HepG2 (cell line): ENCODE measurements at regions not wholly inside any gene's neighbourhood (a gene's known extent, or its start where the extent isn't known, plus 50 kb on each side); places are given as distances from the start of the nearest gene placed in this dataset.

ENCODE experiments used
- ATAC-seq: fragments of 200-7000 bp; cut with Tn5 transposase; 3 replicates; pipeline ENCODE4 v1.9.1; 2020; ENCODE audit warnings: mild to moderate bottlenecking, moderate library complexity
- BruUV-seq: library from RNA; stranded (reverse); fragments of 400-500 nt; replicated peaks from 2 replicates; lab custom pipeline; 2021; lab: Mats Ljungman, UMichigan
- CTCF ChIA-PET: fragments of 300-600 bp; formaldehyde crosslinking; extraction: SDS; loops from one replicate; lab custom pipeline; 2021; ENCODE audit warnings: low total read pairs, inconsistent platforms, low intra/inter-chr PET ratio; lab: Yijun Ruan, JAX
- POLR2A ChIA-PET: fragments of 350-600 bp; sonication (Branson Sonifier 250); formaldehyde crosslinking; loops from one replicate; lab custom pipeline; 2020; ENCODE audit warnings: antibody characterized with exemption, inconsistent platforms; lab: Yijun Ruan, JAX
- DNase-seq: peaks from one replicate; pipeline ENCODE4 v3.0.0-alpha.2; 2015; ENCODE audit warnings: low spot score
- FAIRE-seq: peaks from 3 replicates; lab custom pipeline; 2011; peaks lifted over from hg19 to GRCh38; lab: Jason Lieb, UNC
- H2AFZ ChIP-seq: one replicate; pipeline ENCODE4 v1.6.1; 2011; ENCODE audit warnings: low read length, inconsistent platforms
- H3K27ac ChIP-seq: fragments of 300-600 bp; 3 replicates; pipeline ENCODE4 v1.8.0; 2011; ENCODE audit warnings: mixed run types, mild to moderate bottlenecking, mixed read lengths, low read length, inconsistent platforms; ENCODE audit not compliant: insufficient read depth; ENCODE audit errors: extremely low read length
- H3K27me3 ChIP-seq, 2 experiments: fragments of 200-600 bp in 1 of 2; 2 replicates in 1 of 2; 3 replicates in 1 of 2; pipeline versions ENCODE4 v1.6.0 to v1.8.0; 2011; ENCODE audit warnings: low read length in 2 of 2, mild to moderate bottlenecking in 2 of 2, moderate library complexity in 2 of 2, inconsistent platforms in 1 of 2; ENCODE audit not compliant: insufficient read depth in 2 of 2, control insufficient read depth in 1 of 2
- H3K36me3 ChIP-seq, 2 experiments: fragments of 200-600 bp in 1 of 2; replicated peaks in 1 of 2; 2 replicates in 1 of 2; 3 replicates in 1 of 2; pipeline versions ENCODE4 v1.5.1 to v1.8.0; 2011; ENCODE audit warnings: low read length in 2 of 2, inconsistent platforms in 1 of 2; ENCODE audit not compliant: insufficient read depth in 2 of 2, control insufficient read depth in 1 of 2
- H3K4me1 ChIP-seq: 2 replicates; pipeline ENCODE4 v1.5.1; 2012; ENCODE audit warnings: low read length, inconsistent platforms; ENCODE audit not compliant: insufficient read depth
- H3K4me2 ChIP-seq: 2 replicates; pipeline ENCODE4 v1.6.0; 2011; ENCODE audit warnings: low read depth, low read length, inconsistent platforms
- H3K4me3 ChIP-seq, 3 experiments: fragments of 200-600 bp in 1 of 3; sonication (generic), shearing (Covaris generic) in 1 of 3; replicated peaks in 1 of 3; 2 replicates each; pipeline ENCODE4 v1.5.1; 2011 to 2016; ENCODE audit warnings: low read length in 3 of 3, inconsistent platforms in 2 of 3, low read depth in 2 of 3, mild to moderate bottlenecking in 2 of 3, control low read depth in 1 of 3, mixed read lengths in 1 of 3; ENCODE audit not compliant: insufficient read depth in 1 of 3
- H3K79me2 ChIP-seq: one replicate; pipeline ENCODE4 v1.6.1; 2011; ENCODE audit warnings: low read length, inconsistent platforms; ENCODE audit not compliant: insufficient read depth
- H3K9ac ChIP-seq: 2 replicates; pipeline ENCODE4 v1.6.0; 2011; ENCODE audit warnings: mild to moderate bottlenecking, low read depth, low read length, inconsistent platforms; ENCODE audit not compliant: insufficient read depth
- H3K9me3 ChIP-seq: 2 replicates; pipeline ENCODE4 v1.5.1; 2012; ENCODE audit warnings: mild to moderate bottlenecking, low read length
- H4K20me1 ChIP-seq: 2 replicates; pipeline ENCODE4 v1.6.0; 2011; ENCODE audit warnings: inconsistent platforms, mild to moderate bottlenecking, low read length, moderate library complexity; ENCODE audit not compliant: insufficient read depth
- ZNF496 ChIP-seq: sonication (generic); formaldehyde crosslinking; IDR thresholded peaks from 2 replicates; pipeline ENCODE4 v1.8.1; 2023; ENCODE audit warnings: mild to moderate bottlenecking, moderate library complexity, missing genetic modification reagents; ENCODE audit not compliant: insufficient replicate concordance
- WGBS: methylation state at CpG from one replicate; pipeline ENCODE4 v1.1.6; 2017; ENCODE audit warnings: low lambda C conversion rate; 5-methylcytosine and 5-hydroxymethylcytosine counted together
- in situ Hi-C: cut with HindIII; loops from 2 replicates; pipeline ENCODE4 v1.10.0; 2017; ENCODE audit warnings: low pct_unique_long_range_greater_than_20kb; ENCODE audit not compliant: extremely low pct_ligation_motif_present
- intact Hi-C: fragments of 100-400 bp; cut with micrococcal nuclease; formaldehyde crosslinking; loops from one replicate; pipeline ENCODE4 v1.10.0; 2022; ENCODE audit not compliant: unreplicated experiment
- TF ChIP-seq, protein P1 (sequence below): sonication (generic); formaldehyde crosslinking; IDR thresholded peaks from 2 replicates; pipeline ENCODE4 v1.4.0; 2020; ENCODE audit warnings: mild to moderate bottlenecking, missing genetic modification reagents

DNA sequence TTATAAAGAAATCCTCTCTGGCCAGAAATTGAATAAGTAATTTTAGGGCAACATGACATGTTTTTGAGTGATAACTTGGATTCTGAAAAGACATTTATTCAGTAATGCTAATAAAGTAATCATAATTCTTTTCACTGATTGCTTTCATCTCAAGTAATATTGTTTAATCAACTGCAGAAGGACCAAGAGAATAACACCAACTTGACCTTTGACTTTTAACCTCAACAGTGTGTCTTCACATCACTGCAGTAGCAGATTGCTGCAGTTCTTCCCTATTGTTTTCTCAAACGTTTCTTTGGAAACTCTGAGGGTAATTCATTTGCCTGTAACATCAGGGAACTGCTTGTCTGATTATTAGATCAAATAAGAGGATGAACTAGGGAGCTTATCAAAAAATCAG lies 104.9 kb upstream of the UPP2 start:
- TF ChIP-seq ZNF496 (CRISPR knock-in tag) = no peak
- TF ChIP-seq, protein P1, sequence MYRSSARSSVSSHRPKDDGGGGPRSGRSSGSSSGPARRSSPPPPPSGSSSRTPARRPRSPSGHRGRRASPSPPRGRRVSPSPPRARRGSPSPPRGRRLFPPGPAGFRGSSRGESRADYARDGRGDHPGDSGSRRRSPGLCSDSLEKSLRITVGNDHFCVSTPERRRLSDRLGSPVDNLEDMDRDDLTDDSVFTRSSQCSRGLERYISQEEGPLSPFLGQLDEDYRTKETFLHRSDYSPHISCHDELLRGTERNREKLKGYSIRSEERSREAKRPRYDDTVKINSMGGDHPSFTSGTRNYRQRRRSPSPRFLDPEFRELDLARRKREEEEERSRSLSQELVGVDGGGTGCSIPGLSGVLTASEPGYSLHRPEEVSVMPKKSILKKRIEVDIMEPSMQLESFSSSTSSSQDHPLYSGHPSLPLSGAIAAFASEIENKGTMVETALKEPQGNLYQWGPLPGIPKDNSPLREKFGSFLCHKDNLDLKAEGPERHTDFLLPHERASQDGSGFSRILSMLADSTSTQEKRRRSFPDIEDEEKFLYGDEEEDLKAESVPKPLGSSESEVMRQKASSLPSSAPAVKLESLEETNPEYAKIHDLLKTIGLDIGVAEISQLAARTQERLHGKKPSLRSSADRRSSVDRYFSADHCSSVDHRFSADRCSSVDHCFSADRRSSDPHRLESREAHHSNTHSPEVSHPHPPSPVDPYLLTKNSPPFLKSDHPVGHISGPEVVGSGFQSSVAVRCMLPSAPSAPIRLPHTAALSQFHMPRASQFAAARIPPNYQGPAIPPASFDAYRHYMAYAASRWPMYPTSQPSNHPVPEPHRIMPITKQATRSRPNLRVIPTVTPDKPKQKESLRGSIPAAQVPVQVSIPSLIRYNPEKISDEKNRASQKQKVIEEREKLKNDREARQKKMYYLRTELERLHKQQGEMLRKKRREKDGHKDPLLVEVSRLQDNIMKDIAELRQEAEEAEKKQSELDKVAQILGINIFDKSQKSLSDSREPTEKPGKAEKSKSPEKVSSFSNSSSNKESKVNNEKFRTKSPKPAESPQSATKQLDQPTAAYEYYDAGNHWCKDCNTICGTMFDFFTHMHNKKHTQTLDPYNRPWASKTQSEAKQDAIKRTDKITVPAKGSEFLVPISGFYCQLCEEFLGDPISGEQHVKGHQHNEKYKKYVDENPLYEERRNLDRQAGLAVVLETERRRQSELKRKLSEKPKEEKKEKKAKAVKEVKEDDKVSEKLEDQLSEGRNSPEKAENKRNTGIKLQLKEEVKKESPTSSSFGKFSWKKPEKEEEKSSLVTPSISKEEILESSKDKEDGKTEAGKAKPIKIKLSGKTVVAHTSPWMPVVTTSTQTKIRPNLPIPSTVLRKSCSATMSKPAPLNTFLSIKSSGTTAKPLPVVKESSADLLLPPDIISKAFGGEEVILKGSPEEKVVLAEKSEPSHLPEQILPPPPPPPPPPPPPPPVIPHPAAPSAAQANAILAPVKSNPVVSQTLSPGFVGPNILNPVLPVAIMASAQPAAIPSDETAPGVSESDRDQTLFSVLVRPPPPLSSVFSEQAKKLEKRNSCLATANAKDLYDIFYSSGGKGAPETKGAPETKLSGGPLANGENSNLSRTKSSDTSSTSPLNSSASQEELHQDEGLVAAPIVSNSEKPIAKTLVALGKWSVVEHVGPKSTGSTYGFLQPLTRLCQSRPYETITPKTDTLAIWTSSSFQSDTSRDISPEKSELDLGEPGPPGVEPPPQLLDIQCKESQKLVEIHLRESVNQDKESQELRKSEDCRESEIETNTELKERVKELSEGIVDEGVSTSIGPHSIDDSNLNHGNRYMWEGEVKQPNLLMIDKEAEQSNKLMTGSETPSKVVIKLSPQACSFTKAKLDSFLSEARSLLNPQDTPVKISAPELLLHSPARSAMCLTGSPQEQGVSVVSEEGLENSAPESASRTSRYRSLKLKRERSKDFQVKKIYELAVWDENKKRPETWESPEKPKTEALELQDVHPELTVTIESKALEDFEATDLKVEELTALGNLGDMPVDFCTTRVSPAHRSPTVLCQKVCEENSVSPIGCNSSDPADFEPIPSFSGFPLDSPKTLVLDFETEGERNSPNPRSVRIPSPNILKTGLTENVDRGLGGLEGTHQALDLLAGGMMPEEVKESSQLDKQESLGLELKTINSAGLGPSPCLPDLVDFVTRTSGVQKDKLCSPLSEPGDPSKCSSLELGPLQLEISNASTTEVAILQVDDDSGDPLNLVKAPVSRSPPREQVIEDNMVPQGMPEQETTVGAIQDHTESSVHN (CRISPR knock-in tag) = no peak
- POLR2A ChIA-PET = no interaction called here

More for the DNA sequence above, 104.9 kb upstream of the UPP2 start:
- no peaks in the 10 kb centered on the region; a peak in 1 of 5 replicates for H3K27me3 ChIP-seq
- in situ Hi-C loops = no loop called here
- DNase-seq = no peak
- ATAC-seq = no peak
- no peak overlapping the region for H2AFZ ChIP-seq
- no peak for FAIRE-seq
- no peaks in the 10 kb centered on the region for H3K79me2 ChIP-seq
- H3K9me3 ChIP-seq = no peaks in the 10 kb centered on the region
- H3K4me1 ChIP-seq = no peaks in the 10 kb centered on the region
- no peaks in the 10 kb centered on the region for H3K36me3 ChIP-seq
- WGBS = 4% methylated on average over 1 of the region's 1 CpG
- H3K4me3 ChIP-seq = no peak overlapping the region
- BruUV-seq = no TSS peak
- H3K27ac ChIP-seq = no peak overlapping the region
- no peak overlapping the region for H3K9ac ChIP-seq
- intact Hi-C loops = no loop called here
- no peak overlapping the region for H3K4me2 ChIP-seq
- CTCF ChIA-PET = no interaction called here
- H4K20me1 ChIP-seq = no peaks in the 10 kb centered on the region
